SK-N-MC (cell line): ENCODE measurements at regions not wholly inside any gene's neighbourhood (a gene's known extent, or its start where the extent isn't known, plus 50 kb on each side); places are given as distances from the start of the nearest gene placed in this dataset.
"Not testable (repeated sequence)": the region's sequence is repeated elsewhere in the genome, so short reads cannot be mapped to it uniquely, and the experiment has no call there.

ENCODE experiments used
- EZH2 ChIP-seq: fragments of 200-600 bp; sonication (generic); IDR thresholded peaks from one replicate; pipeline ENCODE4 v1.6.1; 2017; ENCODE audit warnings: antibody characterized with exemption
- FOXP2 ChIP-seq: optimal IDR thresholded peaks from 2 replicates; pipeline ENCODE3; 2011; ENCODE audit warnings: mild to moderate bottlenecking, moderate library complexity; ENCODE audit not compliant: insufficient read depth; ENCODE audit errors: extremely low read length, control extremely low read depth
- POLR2AphosphoS5 ChIP-seq: IDR thresholded peaks from 2 replicates; pipeline ENCODE4 v1.6.1; 2012; ENCODE audit warnings: mild to moderate bottlenecking, low read depth, low read length, borderline replicate concordance

DNA sequence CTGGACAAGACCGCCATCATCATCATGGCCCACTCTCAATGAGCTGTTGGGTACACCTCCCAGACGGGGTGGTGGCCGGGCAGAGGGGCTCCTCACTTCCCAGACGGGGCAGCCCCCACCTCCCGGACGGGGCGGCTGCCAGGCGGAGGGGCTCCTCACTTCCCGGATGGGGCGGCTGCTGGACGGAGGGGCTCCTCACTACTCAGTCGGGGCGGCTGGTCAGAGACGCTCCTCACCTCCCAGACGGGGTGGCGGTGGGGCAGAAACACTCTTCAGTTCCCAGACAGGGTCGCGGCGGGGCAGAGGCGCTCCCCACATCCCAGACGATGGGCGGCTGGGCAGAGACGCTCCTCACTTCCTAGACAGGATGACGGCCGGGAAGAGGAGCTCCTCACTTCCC lies 484.5 kb upstream of the KLHL4 start:
- TF ChIP-seq EZH2, POLR2AphosphoS5, FOXP2: not testable (repeated sequence)
